OCI-LY1 (cell line): ENCODE measurements at regions not wholly inside any gene's neighbourhood (a gene's known extent, or its start where the extent isn't known, plus 50 kb on each side); places are given as distances from the start of the nearest gene placed in this dataset.

Source experiments
- EZH2 ChIP-seq: fragments of 200-600 bp; sonication (generic), shearing (Covaris generic); IDR thresholded peaks from 2 replicates; pipeline ENCODE4 v1.8.0; 2017; ENCODE audit warnings: borderline replicate concordance, mixed run types, mild to moderate bottlenecking, antibody characterized with exemption, low read length, moderate library complexity, mixed read lengths
- TF ChIP-seq, protein P1 (sequence below): fragments of 200-600 bp; sonication (generic), shearing (Covaris generic); IDR thresholded peaks from 2 replicates; pipeline ENCODE4 v1.5.1; 2017; ENCODE audit warnings: mild to moderate bottlenecking, antibody characterized with exemption, low read length, moderate library complexity, mixed read lengths

- TF ChIP-seq EZH2, result no peak
- TF ChIP-seq, protein P1, sequence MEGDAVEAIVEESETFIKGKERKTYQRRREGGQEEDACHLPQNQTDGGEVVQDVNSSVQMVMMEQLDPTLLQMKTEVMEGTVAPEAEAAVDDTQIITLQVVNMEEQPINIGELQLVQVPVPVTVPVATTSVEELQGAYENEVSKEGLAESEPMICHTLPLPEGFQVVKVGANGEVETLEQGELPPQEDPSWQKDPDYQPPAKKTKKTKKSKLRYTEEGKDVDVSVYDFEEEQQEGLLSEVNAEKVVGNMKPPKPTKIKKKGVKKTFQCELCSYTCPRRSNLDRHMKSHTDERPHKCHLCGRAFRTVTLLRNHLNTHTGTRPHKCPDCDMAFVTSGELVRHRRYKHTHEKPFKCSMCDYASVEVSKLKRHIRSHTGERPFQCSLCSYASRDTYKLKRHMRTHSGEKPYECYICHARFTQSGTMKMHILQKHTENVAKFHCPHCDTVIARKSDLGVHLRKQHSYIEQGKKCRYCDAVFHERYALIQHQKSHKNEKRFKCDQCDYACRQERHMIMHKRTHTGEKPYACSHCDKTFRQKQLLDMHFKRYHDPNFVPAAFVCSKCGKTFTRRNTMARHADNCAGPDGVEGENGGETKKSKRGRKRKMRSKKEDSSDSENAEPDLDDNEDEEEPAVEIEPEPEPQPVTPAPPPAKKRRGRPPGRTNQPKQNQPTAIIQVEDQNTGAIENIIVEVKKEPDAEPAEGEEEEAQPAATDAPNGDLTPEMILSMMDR, result no peak
Measured at GRCh38 chr1:191438979-191439378, 719.3 kb upstream of the RGS18 start.
